OCI-LY1 (cell line): ENCODE measurements at regions not wholly inside any gene's neighbourhood (a gene's known extent, or its start where the extent isn't known, plus 50 kb on each side); places are given as distances from the start of the nearest gene placed in this dataset.

Source experiments
- H2AFZ ChIP-seq: fragments of 200-600 bp; sonication (generic), shearing (Covaris generic); 2 replicates; pipeline ENCODE4 v1.6.0; 2014; ENCODE audit warnings: antibody characterized with exemption, mild to moderate bottlenecking, low read length
- H3F3A ChIP-seq: fragments of 200-600 bp; sonication (generic), shearing (Covaris generic); 2 replicates; pipeline ENCODE4 v1.6.0; 2014; ENCODE audit warnings: mild to moderate bottlenecking, antibody characterized with exemption, low read length, moderate library complexity; ENCODE audit not compliant: insufficient read depth
- H3K27ac ChIP-seq: fragments of 200-600 bp; sonication (generic); 2 replicates; pipeline ENCODE4 v1.5.1; 2014; ENCODE audit warnings: low read length, mixed run types, mild to moderate bottlenecking, low read depth; ENCODE audit not compliant: poor library complexity, severe bottlenecking
- H3K27me3 ChIP-seq: fragments of 200-600 bp; sonication (generic); 2 replicates; pipeline ENCODE4 v1.6.0; 2014; ENCODE audit warnings: antibody characterized with exemption, mild to moderate bottlenecking, low read length, moderate library complexity; ENCODE audit not compliant: insufficient read depth
- H3K36me3 ChIP-seq: fragments of 200-600 bp; sonication (generic); 2 replicates; pipeline ENCODE4 v1.6.1; 2014; ENCODE audit warnings: mild to moderate bottlenecking, antibody characterized with exemption, low read length, moderate library complexity, mixed read lengths; ENCODE audit not compliant: insufficient read depth
- H3K4me1 ChIP-seq: fragments of 200-600 bp; sonication (generic); 2 replicates; pipeline ENCODE4 v1.5.1; 2014; ENCODE audit warnings: mild to moderate bottlenecking, low read length, moderate library complexity; ENCODE audit not compliant: insufficient read depth, severe bottlenecking
- H3K4me2 ChIP-seq: fragments of 200-600 bp; sonication (generic), shearing (Covaris generic); 2 replicates; pipeline ENCODE4 v1.6.1; 2014; ENCODE audit warnings: low read length
- H3K4me3 ChIP-seq: fragments of 200-600 bp; sonication (generic); 2 replicates; pipeline ENCODE4 v1.5.1; 2014; ENCODE audit warnings: low read length, low read depth, mild to moderate bottlenecking, mixed read lengths; ENCODE audit not compliant: poor library complexity, severe bottlenecking
- H3K79me2 ChIP-seq: fragments of 200-600 bp; shearing (Covaris generic); 2 replicates; pipeline ENCODE4 v1.6.1; 2016; ENCODE audit warnings: mixed run types, low read length, mixed read lengths; ENCODE audit not compliant: insufficient read depth
- H3K9ac ChIP-seq: fragments of 200-600 bp; sonication (generic), shearing (Covaris generic); 2 replicates; pipeline ENCODE4 v1.6.1; 2014; ENCODE audit warnings: mild to moderate bottlenecking, low read length, mixed read lengths
- H3K9me2 ChIP-seq: fragments of 200-600 bp; sonication (generic), shearing (Covaris generic); 2 replicates; pipeline ENCODE4 v1.6.1; 2014; ENCODE audit warnings: low read depth, mild to moderate bottlenecking, low read length, mixed read lengths
- H3K9me3 ChIP-seq: fragments of 200-600 bp; shearing (Covaris generic); 2 replicates; pipeline ENCODE4 v1.6.1; 2014; ENCODE audit warnings: low read length, mixed read lengths
- H4K20me1 ChIP-seq: fragments of 200-600 bp; sonication (generic), shearing (Covaris generic); 2 replicates; pipeline ENCODE4 v1.6.0; 2016; ENCODE audit warnings: mild to moderate bottlenecking, low read length; ENCODE audit not compliant: insufficient read depth
- EZH2 ChIP-seq: fragments of 200-600 bp; sonication (generic), shearing (Covaris generic); IDR thresholded peaks from 2 replicates; pipeline ENCODE4 v1.8.0; 2017; ENCODE audit warnings: borderline replicate concordance, mixed run types, mild to moderate bottlenecking, antibody characterized with exemption, low read length, moderate library complexity, mixed read lengths
- TF ChIP-seq, protein P1 (sequence below): fragments of 200-600 bp; sonication (generic), shearing (Covaris generic); IDR thresholded peaks from 2 replicates; pipeline ENCODE4 v1.5.1; 2017; ENCODE audit warnings: mild to moderate bottlenecking, antibody characterized with exemption, low read length, moderate library complexity, mixed read lengths

DNA sequence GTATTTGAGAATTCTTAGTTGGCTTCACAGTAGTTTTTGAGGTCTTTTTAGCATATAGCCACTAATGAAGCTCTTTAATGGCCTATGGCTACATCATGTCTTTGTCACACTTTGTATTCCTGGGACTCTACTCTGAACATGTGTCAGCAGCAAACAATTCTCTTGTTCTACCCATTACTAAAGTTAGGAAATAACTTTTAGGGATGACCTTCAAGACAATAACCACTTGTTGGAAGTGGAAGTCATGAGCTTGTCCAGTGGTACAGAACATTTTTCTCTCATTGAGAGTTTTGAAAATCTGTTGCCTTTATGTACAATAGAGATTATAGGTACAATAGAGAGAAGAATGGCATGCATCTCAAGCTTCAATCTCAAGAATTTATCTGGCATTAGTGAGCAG is 571.6 kb upstream of the JAG1 start:
- H3K9ac ChIP-seq, result no peak overlapping the region
- H3K4me2 ChIP-seq, result no peak overlapping the region
- no peaks in the 10 kb centered on the region for H4K20me1 ChIP-seq
- no peaks in the 10 kb centered on the region for H3K9me2 ChIP-seq
- H3K9me3 ChIP-seq, result no peaks in the 10 kb centered on the region
- H3K36me3 ChIP-seq, result no peaks in the 10 kb centered on the region
- TF ChIP-seq, protein P1, sequence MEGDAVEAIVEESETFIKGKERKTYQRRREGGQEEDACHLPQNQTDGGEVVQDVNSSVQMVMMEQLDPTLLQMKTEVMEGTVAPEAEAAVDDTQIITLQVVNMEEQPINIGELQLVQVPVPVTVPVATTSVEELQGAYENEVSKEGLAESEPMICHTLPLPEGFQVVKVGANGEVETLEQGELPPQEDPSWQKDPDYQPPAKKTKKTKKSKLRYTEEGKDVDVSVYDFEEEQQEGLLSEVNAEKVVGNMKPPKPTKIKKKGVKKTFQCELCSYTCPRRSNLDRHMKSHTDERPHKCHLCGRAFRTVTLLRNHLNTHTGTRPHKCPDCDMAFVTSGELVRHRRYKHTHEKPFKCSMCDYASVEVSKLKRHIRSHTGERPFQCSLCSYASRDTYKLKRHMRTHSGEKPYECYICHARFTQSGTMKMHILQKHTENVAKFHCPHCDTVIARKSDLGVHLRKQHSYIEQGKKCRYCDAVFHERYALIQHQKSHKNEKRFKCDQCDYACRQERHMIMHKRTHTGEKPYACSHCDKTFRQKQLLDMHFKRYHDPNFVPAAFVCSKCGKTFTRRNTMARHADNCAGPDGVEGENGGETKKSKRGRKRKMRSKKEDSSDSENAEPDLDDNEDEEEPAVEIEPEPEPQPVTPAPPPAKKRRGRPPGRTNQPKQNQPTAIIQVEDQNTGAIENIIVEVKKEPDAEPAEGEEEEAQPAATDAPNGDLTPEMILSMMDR, result no peak
- no peak for TF ChIP-seq EZH2
- H3F3A ChIP-seq, result no peaks in the 10 kb centered on the region
- H3K27ac ChIP-seq, result no peak overlapping the region
- H2AFZ ChIP-seq, result no peak overlapping the region
- H3K4me1 ChIP-seq, result no peaks in the 10 kb centered on the region
- H3K27me3 ChIP-seq, result no peaks in the 10 kb centered on the region
- H3K4me3 ChIP-seq, result no peak overlapping the region
- no peaks in the 10 kb centered on the region for H3K79me2 ChIP-seq

DNA sequence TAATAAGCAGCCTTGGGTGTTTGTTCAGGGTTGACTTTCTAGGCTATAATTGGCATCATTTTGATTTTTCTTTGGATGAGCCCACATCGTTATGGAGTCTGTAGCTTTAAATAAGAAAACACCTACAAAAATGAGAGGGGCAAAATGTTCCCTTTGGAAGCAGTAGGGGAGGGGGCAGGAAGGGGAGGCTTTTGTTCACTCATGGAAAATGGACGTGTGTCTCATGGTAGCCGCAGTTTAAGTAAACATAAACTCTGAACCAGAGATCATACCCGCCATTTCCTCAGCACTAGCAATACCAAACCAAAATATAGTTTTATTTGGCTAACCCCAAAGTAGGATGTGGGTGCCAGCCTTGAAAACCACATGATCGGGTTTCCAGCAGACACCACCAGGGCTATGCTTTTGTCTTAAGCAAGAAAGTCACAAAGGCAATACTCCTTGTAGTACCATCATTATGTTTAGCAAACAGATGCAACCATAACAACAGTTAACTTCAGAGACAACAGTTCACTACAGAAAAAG is 572.5 kb upstream of the JAG1 start:
- no peaks in the 10 kb centered on the region for H3K36me3 ChIP-seq
- H3K9me3 ChIP-seq, result no peaks in the 10 kb centered on the region
- H3K4me3 ChIP-seq, result no peak overlapping the region
- no peaks in the 10 kb centered on the region for H3K4me1 ChIP-seq
- no peaks in the 10 kb centered on the region for H4K20me1 ChIP-seq
- H3K4me2 ChIP-seq, result no peak overlapping the region
- no peaks in the 10 kb centered on the region for H3K27me3 ChIP-seq
- H3K79me2 ChIP-seq, result no peaks in the 10 kb centered on the region
- H3K9ac ChIP-seq, result no peak overlapping the region
- no peaks in the 10 kb centered on the region for H3F3A ChIP-seq
- no peaks in the 10 kb centered on the region for H3K9me2 ChIP-seq
- H2AFZ ChIP-seq, result no peak overlapping the region
- TF ChIP-seq, protein P1, result no peak
- TF ChIP-seq EZH2, result no peak
- H3K27ac ChIP-seq, result no peak overlapping the region

DNA sequence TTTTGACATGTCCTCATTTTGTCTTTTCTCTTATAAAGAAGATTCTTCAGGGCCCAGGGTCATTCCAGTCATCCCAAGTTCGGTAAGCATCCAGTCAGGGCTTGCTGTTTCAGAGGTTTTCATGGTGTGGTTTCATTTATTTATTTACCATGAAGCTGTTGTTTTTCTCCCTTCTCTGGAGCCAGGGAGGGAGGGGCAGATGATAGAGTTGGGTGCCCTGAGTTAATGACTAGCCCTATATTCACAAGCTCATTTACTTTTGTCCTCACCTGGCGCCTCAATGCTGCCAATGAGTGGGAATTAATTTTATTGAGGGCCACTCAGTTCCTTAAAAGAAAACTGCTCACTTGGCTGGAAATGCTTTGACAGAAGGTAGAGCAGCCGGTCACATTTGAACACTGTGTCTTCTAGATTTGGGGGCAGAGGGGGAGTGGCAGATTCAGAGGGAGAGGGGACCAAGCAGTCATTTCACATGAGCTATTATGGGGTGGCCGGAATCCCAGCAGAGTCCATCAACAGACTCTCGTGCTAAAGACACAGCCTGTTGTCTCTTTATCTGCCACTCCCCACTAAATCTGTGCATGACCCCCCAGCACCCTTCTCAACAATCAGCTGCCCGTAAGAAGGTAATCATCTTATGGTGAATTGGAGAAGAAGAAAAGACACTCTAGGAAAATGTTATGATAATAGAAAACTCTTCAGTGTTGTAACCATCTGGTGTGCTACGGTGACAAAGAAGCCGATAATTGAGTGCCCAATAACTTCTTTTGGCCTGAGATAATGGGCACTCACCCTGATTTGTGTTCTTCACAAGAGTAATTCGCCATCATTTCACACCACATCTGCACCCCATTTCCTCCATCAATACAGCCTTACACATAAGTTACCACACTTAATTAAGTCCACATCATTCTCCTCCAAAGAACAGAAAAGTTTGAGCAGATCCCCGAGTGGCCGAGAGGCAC is 573.5 kb upstream of the JAG1 start:
- Histone ChIP-seq H2AFZ (no peak overlapping the region), H3K36me3 (no peaks in the 10 kb centered on the region), H3K9me3 (no peaks in the 10 kb centered on the region), H3K9ac (no peak overlapping the region), H3K4me1 (no peaks in the 10 kb centered on the region), H3K79me2 (no peaks in the 10 kb centered on the region), H3K27me3 (no peaks in the 10 kb centered on the region), H3F3A (no peaks in the 10 kb centered on the region), H3K27ac (no peak overlapping the region), H3K9me2 (no peaks in the 10 kb centered on the region), H4K20me1 (no peaks in the 10 kb centered on the region), H3K4me3 (no peak overlapping the region), H3K4me2 (no peak overlapping the region)
- TF ChIP-seq, protein P1, result no peak
